Hippocampal formation (tissue), 2 donors: ENCODE measurements at regions not wholly inside any gene's neighbourhood (a gene's known extent, or its start where the extent isn't known, plus 50 kb on each side); places are given as distances from the start of the nearest gene placed in this dataset.

Source experiments
- DNase-seq, 2 donors: peaks; one replicate each; lab custom pipeline; 2025; lab: John Stamatoyannopoulos, UW

DNA sequence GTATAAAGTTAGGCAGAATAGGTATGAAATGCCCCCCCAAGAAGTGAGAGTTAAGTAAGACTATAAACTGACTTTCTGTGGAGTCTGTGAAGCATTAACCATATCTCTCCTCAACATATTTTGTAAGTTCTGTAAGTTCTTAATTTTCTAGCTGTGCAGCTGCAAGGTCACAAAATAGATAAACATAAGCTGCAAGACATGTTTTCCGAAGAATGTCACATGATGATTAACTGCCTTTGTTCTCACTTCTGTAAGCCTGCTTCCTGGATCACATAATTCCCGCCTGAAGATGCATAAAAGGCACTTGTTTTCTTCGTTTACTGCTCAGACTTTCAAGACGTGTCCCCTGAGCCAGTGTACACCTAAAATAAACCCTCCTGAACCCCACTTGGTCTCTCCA is 292.9 kb upstream of the AMELY start:
- no peak for DNase-seq

- no peak for DNase-seq
These were observed 271.0 kb upstream of the AMELY start for GRCh38 chrY:7182591-7182990.

DNA sequence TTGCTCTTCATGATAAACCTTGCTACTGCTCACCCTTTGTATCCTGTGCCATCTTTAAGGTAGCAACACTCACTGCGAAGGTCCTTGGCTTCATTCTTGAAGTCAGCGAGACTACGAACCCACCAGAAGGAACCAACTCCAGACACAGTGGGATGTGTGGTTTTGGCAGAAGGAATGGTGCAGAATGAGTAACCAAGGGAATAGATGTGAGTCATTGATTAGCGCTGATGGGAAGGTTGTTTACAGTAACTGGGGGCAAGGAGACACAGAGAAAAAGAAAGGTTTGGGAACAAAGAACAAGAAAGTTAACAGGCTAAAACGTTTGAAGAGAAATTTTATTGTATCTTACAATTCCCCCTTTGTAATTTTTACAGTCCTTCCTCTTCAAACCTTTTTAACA is 266.1 kb upstream of the AMELY start:
- no peak for DNase-seq

DNA sequence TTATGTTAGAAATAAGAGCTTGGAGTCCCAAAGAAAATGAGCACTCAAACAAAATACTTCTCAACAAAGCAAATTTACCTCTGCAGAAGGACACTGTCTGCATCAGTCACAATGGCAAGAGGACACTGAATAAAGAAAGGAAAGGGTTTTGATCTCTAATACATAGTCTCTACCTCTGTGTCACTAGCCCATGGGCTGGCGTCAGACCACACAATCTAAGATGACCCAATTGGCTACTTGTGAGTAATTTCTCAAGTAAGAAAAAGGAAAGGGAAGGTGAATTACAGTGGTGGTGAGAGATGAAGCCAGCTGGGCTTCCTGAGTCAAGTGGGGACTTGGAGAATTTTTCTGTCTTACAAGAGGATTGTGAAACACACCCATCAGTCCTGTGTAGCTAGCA is 257.9 kb upstream of the AMELY start:
- no peak for DNase-seq

- DNase-seq, result no peak
These were observed 229.9 kb upstream of the AMELY start for GRCh38 chrY:7141477-7141876.
